GM21447 (cell line): ENCODE measurements at regions not wholly inside any gene's neighbourhood (a gene's known extent, or its start where the extent isn't known, plus 50 kb on each side); places are given as distances from the start of the nearest gene placed in this dataset.
"Not testable (repeated sequence)": the region's sequence is repeated elsewhere in the genome, so short reads cannot be mapped to it uniquely, and the experiment has no call there.

ENCODE experiments used
- ATAC-seq: cut with Tn5 transposase; IDR thresholded peaks from one replicate; pipeline ENCODE4 v1.9.1; 2021; ENCODE audit not compliant: unreplicated experiment

GRCh38 chr10:28387140-28387539, 84.3 kb upstream of the MPP7 start:
- no peak for ATAC-seq

GRCh38 chr10:28391283-28391682, 88.4 kb upstream of the MPP7 start:
- ATAC-seq: no peak

GRCh38 chr10:28393956-28394568, 91.2 kb upstream of the MPP7 start:
- peak; percentile 82 for ATAC-seq

- ATAC-seq: no peak
These were observed 93.5 kb upstream of the MPP7 start for GRCh38 chr10:28396331-28396730.

- no peak for ATAC-seq
These were observed 94.4 kb upstream of the MPP7 start for GRCh38 chr10:28397229-28397628.

GRCh38 chr10:28400176-28400575, 97.3 kb upstream of the MPP7 start:
- no peak for ATAC-seq

- no peak for ATAC-seq
These were observed 97.8 kb upstream of the MPP7 start for GRCh38 chr10:28400681-28401080.

- ATAC-seq: not testable (repeated sequence)
These were observed 99.8 kb upstream of the MPP7 start for GRCh38 chr10:28402611-28403073.

- no peak for ATAC-seq
These were observed 100.2 kb upstream of the MPP7 start for GRCh38 chr10:28403090-28403489.

- no peak for ATAC-seq
These were observed 105.4 kb upstream of the MPP7 start for GRCh38 chr10:28408237-28408777.

- ATAC-seq: no peak
These were observed 107.7 kb upstream of the MPP7 start for GRCh38 chr10:28410420-28411135.

- no peak for ATAC-seq
These were observed 108.2 kb upstream of the MPP7 start for GRCh38 chr10:28411136-28411460.

- no peak for ATAC-seq
These were observed 108.8 kb upstream of the MPP7 start for GRCh38 chr10:28411648-28412047.

- no peak for ATAC-seq
These were observed 114.8 kb upstream of the WAC start for GRCh38 chr10:28418069-28418468.

- no peak for ATAC-seq
These were observed 107.5 kb upstream of the WAC start for GRCh38 chr10:28425422-28425821.

- no peak for ATAC-seq
These were observed 106.3 kb upstream of the WAC start for GRCh38 chr10:28426392-28427159.

- ATAC-seq: no peak
These were observed 105.5 kb upstream of the WAC start for GRCh38 chr10:28427376-28427775.

- ATAC-seq: no peak
These were observed 103.9 kb upstream of the WAC start for GRCh38 chr10:28429045-28429444.

- ATAC-seq: no peak
These were observed 103.2 kb upstream of the WAC start for GRCh38 chr10:28429573-28430216.

GRCh38 chr10:28431139-28431538, 101.8 kb upstream of the WAC start:
- ATAC-seq: no peak

- no peak for ATAC-seq
These were observed 100.7 kb upstream of the WAC start for GRCh38 chr10:28432210-28432676.
